HG03095 (cell line): ENCODE measurements at regions not wholly inside any gene's neighbourhood (a gene's known extent, or its start where the extent isn't known, plus 50 kb on each side); places are given as distances from the start of the nearest gene placed in this dataset.
"Not testable (repeated sequence)": the region's sequence is repeated elsewhere in the genome, so short reads cannot be mapped to it uniquely, and the experiment has no call there.

Experiments
- ATAC-seq: cut with Tn5 transposase; IDR thresholded peaks from one replicate; pipeline ENCODE4 v1.9.1; 2021; ENCODE audit warnings: moderate library complexity; ENCODE audit not compliant: unreplicated experiment

- ATAC-seq = no peak
Measured at GRCh38 chr20:52340036-52340634, 148.6 kb upstream of the ZFP64 start.

- ATAC-seq = no peak
Measured at GRCh38 chr20:52332649-52333250, 141.2 kb upstream of the ZFP64 start.

DNA sequence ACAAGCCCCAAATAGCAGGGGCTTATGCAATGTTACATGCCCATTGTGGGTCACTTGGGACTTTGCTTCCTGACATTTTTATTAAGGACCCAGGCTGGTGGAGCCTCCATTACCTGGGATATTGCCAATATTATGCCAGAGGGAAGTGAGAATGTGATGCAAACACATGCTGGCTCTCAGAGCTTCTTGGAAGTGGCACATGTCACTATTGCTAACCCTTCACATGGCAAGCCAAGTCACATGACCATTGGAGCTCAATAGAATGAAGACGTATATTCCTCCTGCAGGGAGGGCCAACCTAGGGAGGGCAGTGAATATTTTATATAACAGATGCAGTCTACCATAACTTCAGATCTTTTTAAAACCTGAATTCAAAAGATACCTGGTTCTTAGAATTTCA is 140.7 kb upstream of the ZFP64 start:
- no peak for ATAC-seq

DNA sequence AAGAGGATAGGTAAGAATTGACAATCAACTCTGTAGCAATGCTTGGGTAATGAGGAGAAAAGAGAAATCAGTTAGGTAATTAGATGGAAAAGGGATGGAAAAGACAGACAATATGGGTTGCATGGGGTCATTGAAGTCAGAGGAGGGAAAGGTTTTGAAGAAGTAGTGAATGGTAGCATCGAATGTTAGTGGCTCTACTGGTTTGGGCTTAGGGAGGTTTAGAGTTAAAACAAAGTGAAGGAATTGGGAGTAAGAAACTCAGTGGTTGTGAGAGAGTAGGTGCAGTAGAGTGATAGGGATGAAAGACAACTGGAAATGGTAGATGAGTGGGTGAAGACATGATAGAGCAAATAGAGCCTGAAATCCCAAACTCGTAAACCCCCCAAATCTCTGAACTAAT is 140.1 kb upstream of the ZFP64 start:
- ATAC-seq = no peak

- no peak for ATAC-seq
Measured at GRCh38 chr20:52321396-52321795, 129.8 kb upstream of the ZFP64 start.

GRCh38 chr20:52318651-52319050 is 127.1 kb upstream of the ZFP64 start:
- no peak for ATAC-seq

DNA sequence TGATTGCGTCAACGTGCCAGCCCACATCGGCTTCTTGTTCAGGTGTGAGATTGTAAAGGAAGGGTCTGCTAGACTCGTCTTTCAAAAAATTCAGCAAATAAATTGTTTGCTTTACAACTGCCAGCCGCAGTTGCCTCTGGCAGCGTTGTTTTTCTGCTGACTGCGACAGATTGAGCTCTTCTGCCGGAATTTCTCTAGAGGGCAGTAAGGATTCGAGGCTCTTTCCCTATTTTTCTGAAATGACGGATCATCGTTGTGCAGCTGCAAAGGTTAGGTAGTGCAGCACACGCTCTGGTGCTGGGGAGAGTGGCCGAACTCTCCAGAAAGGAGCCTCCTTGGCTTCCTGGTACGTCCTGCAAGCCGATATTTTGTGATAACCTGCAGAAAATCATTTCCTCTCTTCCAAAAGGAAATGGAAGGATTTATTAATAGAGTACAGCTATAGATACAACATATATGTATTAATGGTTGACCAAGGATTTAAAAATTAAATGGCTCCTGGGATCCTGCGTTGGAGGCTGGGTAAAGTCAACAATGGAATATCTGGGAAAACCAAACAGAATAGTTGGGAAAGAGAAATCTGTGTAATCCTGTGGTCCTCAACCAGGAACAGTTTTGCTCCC is 121.9 kb upstream of the ZFP64 start:
- no peak for ATAC-seq

- peak; percentile 55 for ATAC-seq
Measured at GRCh38 chr20:52312132-52312729, 120.7 kb upstream of the ZFP64 start.

DNA sequence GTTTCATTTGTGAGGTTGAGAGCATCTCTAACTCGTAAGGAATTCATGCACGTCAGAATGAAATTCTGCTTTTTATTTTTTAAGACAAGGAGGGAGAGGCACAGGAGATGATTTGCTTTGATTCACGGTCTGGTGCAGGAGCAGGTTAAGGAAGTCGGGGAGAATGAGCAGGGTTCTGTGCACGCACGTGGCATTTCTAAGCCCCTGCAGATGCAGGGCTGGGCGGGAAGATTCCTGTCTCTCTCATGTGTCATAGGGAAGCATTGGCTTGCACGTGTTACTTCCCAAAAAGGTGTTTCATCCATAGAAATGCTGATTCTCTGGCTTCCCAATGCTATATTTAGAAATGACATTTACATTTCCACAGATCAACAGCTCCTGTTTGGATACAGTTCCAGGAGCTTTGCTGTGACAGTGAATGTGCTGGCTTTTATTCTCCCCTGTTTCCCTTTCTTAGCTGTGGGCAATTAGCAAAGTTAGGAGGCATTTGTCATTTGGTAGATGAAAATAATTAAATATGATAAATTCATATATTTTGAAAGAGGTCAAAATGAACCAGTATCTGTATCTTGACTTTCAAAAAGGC is 119.7 kb upstream of the ZFP64 start:
- ATAC-seq = no peak

DNA sequence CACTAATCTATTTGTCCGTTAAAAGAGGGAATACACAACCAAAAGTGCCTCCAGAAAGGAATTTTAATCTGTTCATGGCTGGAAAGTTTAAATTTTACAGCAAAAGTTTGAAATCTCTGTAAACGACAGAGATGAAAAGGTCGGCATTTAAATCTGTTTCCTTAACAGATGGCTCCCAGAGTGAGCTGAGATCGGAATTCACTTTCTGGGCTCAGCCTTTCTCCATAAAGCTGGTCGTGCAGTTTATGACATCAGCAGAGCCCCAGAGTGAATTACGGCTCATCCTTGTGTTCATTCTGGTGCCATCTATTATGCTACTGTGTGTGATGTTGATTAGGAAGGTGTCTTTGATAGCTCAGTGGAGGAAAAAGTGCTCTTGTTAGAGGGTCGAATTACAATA is 117.6 kb upstream of the ZFP64 start:
- no peak for ATAC-seq

- no peak for ATAC-seq
Measured at GRCh38 chr20:52306477-52306876, 114.9 kb upstream of the ZFP64 start.

- no peak for ATAC-seq
Measured at GRCh38 chr20:52305858-52306257, 114.3 kb upstream of the ZFP64 start.

- ATAC-seq = no peak
Measured at GRCh38 chr20:52305024-52305645, 113.6 kb upstream of the ZFP64 start.

GRCh38 chr20:52303281-52303950 is 111.8 kb upstream of the ZFP64 start:
- ATAC-seq = no peak

DNA sequence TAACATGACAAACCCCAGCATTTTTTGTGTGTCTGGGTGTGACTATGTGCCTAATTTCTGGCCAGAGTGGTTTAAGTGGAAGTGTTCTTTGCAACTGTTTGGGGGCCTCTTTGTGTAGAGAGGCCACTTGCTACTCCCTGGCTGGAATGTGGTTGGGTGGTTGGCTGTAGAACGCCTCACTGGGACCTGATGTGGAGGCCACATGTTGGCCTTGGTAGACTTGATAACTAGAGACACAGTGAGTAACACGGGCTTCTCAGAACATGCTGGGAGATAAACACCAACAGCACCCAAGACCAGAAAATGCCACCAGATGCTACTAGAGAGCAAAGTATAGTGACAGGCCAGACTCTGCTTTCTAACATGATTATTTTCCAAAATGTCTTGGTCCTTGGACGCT is 111.2 kb upstream of the ZFP64 start:
- no peak for ATAC-seq

DNA sequence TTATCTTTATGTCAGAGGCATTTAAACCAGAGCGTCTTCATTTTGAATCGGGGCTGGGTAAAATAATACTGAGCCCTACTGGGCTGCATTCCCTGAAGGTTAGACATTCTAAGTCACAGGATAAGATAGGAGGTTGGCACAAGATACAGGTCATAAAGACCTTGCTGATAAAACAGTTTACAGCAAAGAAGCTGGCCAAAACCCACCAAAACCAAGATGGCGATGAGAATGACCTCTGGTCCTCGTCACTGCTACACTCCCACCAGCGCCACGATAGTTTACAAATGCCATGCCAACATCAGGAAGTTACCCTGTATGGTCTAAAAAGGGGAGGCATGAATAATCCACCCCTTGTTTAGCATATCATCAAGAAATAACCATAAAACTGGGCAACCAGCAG is 110.5 kb upstream of the ZFP64 start:
- ATAC-seq = not testable (repeated sequence)

GRCh38 chr20:52295556-52295955 is 104.0 kb upstream of the ZFP64 start:
- no peak for ATAC-seq

DNA sequence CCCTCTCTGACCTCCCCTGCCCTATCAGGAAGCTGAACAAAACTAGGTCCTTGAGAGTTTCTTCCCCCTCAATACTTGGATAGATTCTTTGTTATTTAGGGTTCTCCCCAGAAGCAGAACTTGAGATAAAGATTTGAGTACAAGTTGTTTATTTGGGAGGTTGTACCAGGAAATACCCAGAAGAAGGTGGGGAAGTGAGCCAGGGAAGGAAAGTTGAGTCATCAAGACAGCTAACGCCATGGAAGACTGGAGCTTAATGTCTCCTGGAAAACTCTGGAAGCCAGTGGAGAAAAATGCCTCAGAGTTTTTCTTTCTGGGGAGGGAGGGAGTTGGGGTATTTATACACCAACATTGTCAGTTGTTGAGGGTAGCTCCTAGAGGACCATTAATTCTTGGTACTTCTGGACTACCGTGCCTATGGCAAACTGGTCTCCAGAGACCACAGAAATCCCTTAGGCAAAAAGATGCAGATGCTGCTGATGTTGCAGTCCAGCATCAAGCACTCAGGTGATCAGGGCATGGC is 102.6 kb upstream of the ZFP64 start:
- ATAC-seq = no peak

DNA sequence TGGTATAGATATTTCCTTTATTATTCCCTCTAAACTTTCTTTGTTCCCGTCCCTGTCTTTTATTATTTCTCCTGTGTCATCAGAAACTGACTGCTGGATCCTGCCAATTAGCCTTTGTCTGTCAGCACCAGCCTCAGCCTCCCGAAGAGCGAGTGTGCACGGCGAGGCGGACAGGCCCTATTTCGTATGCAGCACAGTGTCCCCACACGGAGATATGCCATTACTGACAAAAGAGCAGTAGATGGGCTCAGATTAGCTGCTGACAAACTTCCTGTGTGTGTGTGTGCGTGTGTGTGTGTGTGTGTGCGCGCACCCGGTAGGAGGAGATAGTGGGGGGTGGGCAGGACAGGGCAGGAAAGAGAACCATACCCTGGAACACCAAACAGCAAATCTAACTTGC is 99.5 kb upstream of the ZFP64 start:
- ATAC-seq = no peak

DNA sequence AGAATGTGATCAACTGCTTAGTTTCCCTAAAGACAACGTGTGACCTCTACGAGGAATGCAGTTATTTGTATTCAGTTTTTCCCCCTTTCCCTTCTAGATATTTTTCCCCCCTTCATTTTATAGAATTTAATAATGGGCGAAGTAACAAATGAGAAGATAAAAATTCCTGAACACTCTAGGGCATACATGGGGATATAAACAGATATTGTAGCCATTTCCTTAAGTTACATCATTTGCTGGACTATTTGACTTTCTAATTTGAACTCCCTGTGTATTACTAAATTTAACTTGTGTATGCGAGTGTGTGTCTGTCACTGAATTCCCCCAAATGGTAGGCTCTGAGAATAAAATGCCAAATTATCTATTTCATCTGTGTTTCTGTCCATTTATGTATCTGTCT is 99.0 kb upstream of the ZFP64 start:
- ATAC-seq = no peak
